Activated gamma-delta T cell treated with anti-CD3 and anti-CD28 coated beads, Interleukin-2, amount 50 U/mL, for 16 hours (primary cell): ENCODE measurements at regions not wholly inside any gene's neighbourhood (a gene's known extent, or its start where the extent isn't known, plus 50 kb on each side); places are given as distances from the start of the nearest gene placed in this dataset.
"Not testable (repeated sequence)": the region's sequence is repeated elsewhere in the genome, so short reads cannot be mapped to it uniquely, and the experiment has no call there.

Experiments used
- DNase-seq: peaks from one replicate; pipeline ENCODE4 v3.0.0-alpha.2; 2020; ENCODE audit warnings: low read depth

- DNase-seq, result no peak
Measured at GRCh38 chrX:46165411-46165810, 379.8 kb downstream of the ZNF674 start.

- no peak for DNase-seq
Measured at GRCh38 chrX:46152756-46153155, 392.5 kb downstream of the ZNF674 start.

GRCh38 chrX:46151332-46151731, 393.9 kb downstream of the ZNF674 start:
- not testable (repeated sequence) for DNase-seq

- no peak for DNase-seq
Measured at GRCh38 chrX:46144566-46144965, 400.7 kb downstream of the ZNF674 start.

GRCh38 chrX:46140272-46140671, 404.9 kb downstream of the ZNF674 start:
- no peak for DNase-seq

GRCh38 chrX:46130247-46130646, 415.0 kb downstream of the ZNF674 start:
- no peak for DNase-seq

GRCh38 chrX:46125111-46125510, 420.1 kb downstream of the ZNF674 start:
- DNase-seq, result no peak

DNA sequence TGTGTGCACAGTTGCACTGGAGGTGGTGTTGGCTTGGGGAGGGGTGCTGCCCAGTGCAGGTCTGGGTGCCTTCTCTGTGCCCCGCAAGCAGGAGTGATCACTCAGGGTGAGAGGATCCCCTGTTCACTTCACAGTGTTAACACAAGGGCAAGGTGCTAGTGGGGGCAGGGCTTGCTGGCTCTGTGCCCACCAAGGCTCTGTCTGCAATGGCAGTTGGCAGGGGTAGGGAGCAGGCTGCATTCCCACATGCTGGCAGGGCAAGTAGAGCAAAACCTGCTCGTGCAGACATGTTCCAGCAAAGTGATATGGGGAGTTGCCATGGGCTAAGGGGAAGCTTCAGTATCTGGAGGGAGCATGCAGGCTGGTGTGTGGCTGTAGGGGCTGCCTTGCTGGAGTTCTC, 428.0 kb downstream of the ZNF674 start:
- DNase-seq, result no peak

GRCh38 chrX:46087310-46087709, 457.9 kb downstream of the ZNF674 start:
- not testable (repeated sequence) for DNase-seq

GRCh38 chrX:46080121-46080520, 465.1 kb downstream of the ZNF674 start:
- DNase-seq, result not testable (repeated sequence)

GRCh38 chrX:46072791-46073190, 472.4 kb downstream of the ZNF674 start:
- no peak for DNase-seq

DNA sequence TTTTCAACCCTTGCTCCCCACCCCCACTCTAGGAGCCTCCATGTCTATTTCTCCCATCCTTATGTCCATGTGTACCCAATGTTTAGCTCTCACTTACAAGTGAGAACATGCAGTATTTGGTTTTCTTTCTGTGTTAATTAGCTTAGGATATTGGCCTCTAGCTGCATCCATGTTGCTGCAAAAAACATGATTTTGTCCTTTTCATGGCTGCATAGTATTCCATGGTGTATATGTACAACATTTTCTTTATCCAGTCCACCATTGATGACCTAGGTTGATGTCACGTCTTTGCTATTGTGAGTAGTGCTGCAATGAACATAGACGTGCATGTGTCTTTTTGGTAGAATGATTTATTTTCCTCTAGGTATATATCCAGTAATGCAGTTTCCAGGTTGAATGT, 472.8 kb downstream of the ZNF674 start:
- no peak for DNase-seq

- no peak for DNase-seq
Measured at GRCh38 chrX:46070421-46070820, 474.8 kb downstream of the ZNF674 start.

- DNase-seq, result no peak
Measured at GRCh38 chrX:46059316-46059715, 485.9 kb downstream of the ZNF674 start.

GRCh38 chrX:46044486-46044885, 500.7 kb downstream of the ZNF674 start:
- DNase-seq, result no peak

DNA sequence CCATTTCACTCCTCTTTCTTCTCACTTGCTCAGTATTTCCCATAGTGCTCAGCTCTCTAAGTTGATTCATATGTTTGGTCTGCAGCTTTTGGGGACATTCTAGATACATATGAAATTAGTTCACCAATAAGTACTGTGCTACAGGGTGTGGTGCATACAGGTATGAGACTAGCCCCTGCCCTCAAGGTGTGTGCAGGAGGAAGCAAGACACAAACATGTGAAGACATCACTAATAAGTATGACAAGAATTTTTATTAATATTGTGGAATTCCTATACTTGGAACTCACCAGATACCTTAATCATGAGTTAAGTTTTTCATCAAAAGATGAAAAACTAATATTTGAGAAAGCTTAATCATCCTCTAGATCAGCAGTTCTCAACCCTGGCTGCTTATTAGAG, 505.2 kb downstream of the ZNF674 start:
- DNase-seq, result no peak

DNA sequence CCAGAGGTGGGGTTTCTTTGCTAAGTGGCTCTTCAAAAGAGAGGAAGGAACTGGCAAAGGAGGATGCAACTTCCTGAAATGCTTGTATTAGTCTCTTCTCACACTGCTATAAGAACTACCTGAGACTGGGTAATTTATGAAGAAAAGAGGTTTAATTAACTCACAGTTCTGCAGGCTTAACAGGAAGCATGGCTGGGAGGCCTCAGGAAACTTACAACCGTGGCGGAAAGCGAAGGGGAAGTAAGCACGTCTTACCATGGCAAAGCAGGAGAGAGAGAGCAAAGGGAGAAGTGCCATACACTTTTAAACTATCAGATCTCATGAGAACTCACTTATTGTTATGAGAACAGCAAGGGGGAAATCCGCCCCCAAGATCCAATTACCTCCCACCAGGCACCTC, 505.7 kb downstream of the ZNF674 start:
- no peak for DNase-seq

GRCh38 chrX:46036508-46036907, 508.7 kb downstream of the ZNF674 start:
- DNase-seq, result no peak

DNA sequence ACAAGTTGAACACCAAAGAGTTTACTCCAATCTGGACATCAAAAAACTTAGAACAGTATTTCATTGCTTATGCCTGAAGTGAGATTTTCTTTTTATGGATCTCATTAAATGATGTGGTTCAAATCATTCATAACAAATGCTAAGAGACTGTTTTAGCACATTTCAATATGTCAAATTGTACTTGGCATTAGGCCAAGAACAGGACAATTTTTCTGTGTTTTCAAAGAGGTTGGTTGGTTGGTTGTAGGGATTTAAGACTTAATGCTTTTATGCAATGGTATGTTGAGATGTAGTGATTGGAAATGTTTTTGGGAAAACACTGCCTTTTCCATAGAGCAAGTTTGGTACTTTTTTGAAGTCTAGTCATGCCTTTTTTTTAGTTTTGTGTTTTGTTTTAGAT, 510.4 kb downstream of the ZNF674 start:
- DNase-seq, result no peak

DNA sequence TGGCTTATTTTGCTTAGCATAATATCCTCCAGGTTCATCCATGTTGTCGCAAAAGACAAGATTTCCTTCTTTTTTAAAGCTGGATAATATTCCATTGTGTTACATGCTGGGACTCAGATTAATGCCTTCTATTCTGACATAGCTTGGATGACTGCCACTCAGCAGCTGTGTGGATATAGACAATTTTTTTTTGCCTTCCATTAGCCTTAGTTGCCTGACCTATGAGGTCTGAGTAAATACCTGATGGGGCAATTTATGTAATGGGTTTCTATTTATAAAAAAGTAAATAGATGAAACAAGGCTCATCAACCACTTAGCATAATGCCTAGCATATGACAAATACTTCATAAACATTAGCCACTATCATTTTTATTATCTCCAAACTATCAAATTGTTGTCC, 515.4 kb downstream of the ZNF674 start:
- DNase-seq, result no peak

DNA sequence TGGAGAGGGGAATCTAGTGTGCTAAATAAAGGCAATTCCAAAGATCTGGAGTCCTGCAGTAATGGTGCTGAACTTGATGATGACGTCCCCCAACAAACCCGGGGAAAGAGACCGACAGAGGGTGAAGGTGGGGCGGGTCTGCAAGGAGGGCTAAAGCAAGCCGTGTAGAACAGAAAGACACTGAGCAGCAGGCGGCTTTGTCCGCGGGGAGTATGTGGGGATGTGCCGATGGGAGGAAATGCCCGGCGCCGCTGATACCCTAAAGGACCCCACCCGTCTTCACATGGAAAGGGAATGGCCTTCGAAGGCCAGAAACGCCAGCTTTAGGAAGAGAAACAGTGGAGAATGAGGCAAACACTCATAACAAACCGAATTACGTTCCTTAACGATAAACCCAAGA, 528.9 kb downstream of the ZNF674 start:
- no peak for DNase-seq

DNA sequence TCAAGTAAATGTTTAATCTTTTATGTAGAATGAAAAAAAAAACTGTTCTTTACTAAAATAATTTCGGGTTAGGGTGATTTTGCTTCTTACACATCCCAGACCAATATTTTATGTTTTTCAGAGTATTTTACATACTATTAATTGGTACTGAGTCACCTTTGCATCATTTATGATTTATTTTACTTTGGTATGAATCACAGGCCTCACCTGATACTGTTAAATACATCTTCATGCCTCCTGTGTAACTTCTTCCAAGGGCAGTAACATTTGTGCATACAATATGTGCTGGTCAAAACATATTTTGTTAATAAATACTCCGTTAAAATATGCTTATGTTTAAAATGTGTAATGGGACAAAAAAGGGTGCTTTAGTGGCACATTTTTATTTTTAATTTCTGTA, 529.6 kb downstream of the ZNF674 start:
- no peak for DNase-seq

- DNase-seq, result no peak
Measured at GRCh38 chrX:45992402-45993123, 552.7 kb downstream of the ZNF674 start.

DNA sequence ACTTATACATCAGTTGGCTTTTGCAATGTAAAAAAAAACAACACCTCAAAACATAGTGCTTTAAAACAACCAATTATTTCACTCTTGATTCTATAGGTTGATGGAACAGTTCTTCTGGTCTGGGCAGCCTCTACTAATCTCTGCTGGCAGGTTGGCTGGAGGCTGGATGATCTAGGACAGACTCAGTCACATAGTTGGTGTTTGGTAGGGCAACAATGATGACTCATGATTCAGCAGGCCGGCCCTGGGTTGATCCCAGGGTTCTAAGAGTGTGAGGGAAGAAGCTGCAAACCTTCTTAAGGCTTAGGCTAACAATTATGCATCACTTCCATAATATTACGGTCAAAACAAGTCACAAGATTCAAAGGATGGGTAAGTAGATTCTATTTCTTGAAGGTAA, 558.2 kb downstream of the ZNF674 start:
- no peak for DNase-seq
